Prostate gland (tissue), 2 donors: ENCODE measurements at regions not wholly inside any gene's neighbourhood (a gene's known extent, or its start where the extent isn't known, plus 50 kb on each side); places are given as distances from the start of the nearest gene placed in this dataset.
"Not testable (repeated sequence)": the region's sequence is repeated elsewhere in the genome, so short reads cannot be mapped to it uniquely, and the experiment has no call there.

ENCODE experiments used
- DNase-seq: peaks from one replicate; pipeline ENCODE4 v3.0.0-alpha.2; 2019; ENCODE audit warnings: low spot score
- H3K27ac ChIP-seq, 2 donors: fragments of 200-600 bp; sonication (generic); 2 replicates each; pipeline ENCODE4 v1.5.1; 2017 to 2019
- H3K27me3 ChIP-seq: fragments of 200-600 bp; sonication (generic); replicated peaks from 2 replicates; pipeline ENCODE4 v1.5.1; 2019; ENCODE audit not compliant: insufficient read depth
- H3K36me3 ChIP-seq, 2 donors: fragments of 200-600 bp; sonication (generic); 1 replicate in 1 of 2; 2 replicates in 1 of 2; pipeline versions ENCODE4 v1.5.1 to v1.8.1; 2017 to 2019
- H3K4me1 ChIP-seq: fragments of 200-600 bp; sonication (generic); replicated peaks from 2 replicates; pipeline ENCODE4 v1.5.1; 2019
- H3K4me3 ChIP-seq, 2 donors: fragments of 200-600 bp; sonication (generic); 2 replicates each; pipeline ENCODE4 v1.5.1; 2017 to 2019
- H3K9me3 ChIP-seq: fragments of 200-600 bp; sonication (generic); 2 replicates; pipeline ENCODE4 v1.5.1; 2017
- POLR2A ChIP-seq: fragments of 450-650 bp; IDR thresholded peaks from one replicate; pipeline ENCODE4 v1.6.1; 2016; ENCODE audit warnings: antibody characterized with exemption, mild to moderate bottlenecking
- POLR2AphosphoS5 ChIP-seq: sonication (generic); formaldehyde crosslinking; IDR thresholded peaks from one replicate; pipeline ENCODE4 v1.6.1; 2017; ENCODE audit warnings: antibody characterized with exemption
- WGBS: methylation state at CpG from one replicate; pipeline ENCODE4 v1.1.5; 2018; 5-methylcytosine and 5-hydroxymethylcytosine counted together
- intact Hi-C: fragments of 100-400 bp; cut with DNase I; formaldehyde crosslinking; loops from one replicate; pipeline ENCODE4 v1.14.2; 2022
- TF ChIP-seq, protein P1 (sequence below), 4 experiments: fragments of 200-600 bp in 2 of 4; fragments of 450-650 bp in 2 of 4; sonication (generic) in 2 of 4; IDR thresholded peaks; 1 replicate in 3 of 4; 2 replicates in 1 of 4; pipeline ENCODE4 v1.5.1; 2016 to 2019; ENCODE audit warnings: antibody characterized with exemption in 4 of 4, mild to moderate bottlenecking in 2 of 4, moderate library complexity in 2 of 4

DNA sequence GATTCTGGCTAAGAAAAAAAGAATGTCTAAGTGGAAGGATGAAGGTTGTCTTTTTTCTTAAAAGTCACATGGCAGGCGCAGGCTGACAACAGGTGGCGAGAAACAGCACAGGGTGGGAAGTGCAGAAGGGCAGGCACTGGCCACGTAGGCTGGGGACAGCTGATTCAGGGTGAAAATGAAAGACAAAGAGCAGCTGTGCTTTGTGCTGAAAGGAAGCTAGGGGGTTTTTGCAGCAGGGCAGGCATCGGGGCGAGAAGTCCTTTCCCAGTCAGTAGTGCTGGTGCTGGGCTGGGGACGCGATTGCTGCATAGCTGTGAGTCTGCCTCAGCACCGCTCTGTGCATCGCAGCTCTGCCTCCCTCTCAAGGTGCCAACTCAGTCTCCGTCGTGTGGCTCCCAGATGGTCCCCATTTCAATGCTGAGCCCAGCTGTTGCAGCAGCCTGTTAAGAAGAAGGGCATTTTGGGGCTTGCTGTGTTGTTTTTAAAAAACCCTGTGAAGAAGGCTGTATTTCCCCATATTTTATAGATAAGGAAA is 183.1 kb upstream of the CCL2 start:
- no peaks in the 10 kb centered on the region for H3K4me1 ChIP-seq
- H3K27ac ChIP-seq, result no peak overlapping the region
- 72% methylated on average over 11 of the region's 11 CpGs for WGBS
- no peaks in the 10 kb centered on the region for H3K27me3 ChIP-seq
- no peaks in the 10 kb centered on the region for H3K9me3 ChIP-seq
- no peaks in the 10 kb centered on the region for H3K36me3 ChIP-seq
- intact Hi-C loops, result no loop called here
- no peak overlapping the region for H3K4me3 ChIP-seq
- TF ChIP-seq, protein P1, sequence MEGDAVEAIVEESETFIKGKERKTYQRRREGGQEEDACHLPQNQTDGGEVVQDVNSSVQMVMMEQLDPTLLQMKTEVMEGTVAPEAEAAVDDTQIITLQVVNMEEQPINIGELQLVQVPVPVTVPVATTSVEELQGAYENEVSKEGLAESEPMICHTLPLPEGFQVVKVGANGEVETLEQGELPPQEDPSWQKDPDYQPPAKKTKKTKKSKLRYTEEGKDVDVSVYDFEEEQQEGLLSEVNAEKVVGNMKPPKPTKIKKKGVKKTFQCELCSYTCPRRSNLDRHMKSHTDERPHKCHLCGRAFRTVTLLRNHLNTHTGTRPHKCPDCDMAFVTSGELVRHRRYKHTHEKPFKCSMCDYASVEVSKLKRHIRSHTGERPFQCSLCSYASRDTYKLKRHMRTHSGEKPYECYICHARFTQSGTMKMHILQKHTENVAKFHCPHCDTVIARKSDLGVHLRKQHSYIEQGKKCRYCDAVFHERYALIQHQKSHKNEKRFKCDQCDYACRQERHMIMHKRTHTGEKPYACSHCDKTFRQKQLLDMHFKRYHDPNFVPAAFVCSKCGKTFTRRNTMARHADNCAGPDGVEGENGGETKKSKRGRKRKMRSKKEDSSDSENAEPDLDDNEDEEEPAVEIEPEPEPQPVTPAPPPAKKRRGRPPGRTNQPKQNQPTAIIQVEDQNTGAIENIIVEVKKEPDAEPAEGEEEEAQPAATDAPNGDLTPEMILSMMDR (IDR thresholded peaks at IDR 0.05), result no peak
- no peak for TF ChIP-seq POLR2AphosphoS5
- no peak for TF ChIP-seq POLR2A
- no peak for DNase-seq

DNA sequence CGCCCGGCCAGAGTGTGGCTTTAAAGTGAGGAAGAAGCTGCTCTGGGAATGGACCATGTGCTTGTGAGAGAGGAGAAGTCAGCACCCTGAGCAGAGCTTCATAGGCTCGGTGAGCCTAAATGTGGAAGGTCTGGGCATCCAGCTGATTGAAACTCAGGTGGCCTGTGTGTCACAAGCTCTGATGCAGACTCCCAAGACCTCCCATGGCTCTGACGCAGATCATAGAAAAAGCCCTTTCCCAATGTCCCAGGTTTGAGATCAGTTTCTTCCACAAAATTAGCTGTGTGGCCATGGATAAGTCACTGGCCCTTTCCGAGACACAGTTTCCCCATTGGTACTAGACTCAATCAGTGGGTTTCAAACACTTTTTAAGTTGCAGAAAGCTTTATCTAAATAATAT is 180.0 kb upstream of the CCL2 start:
- no peaks in the 10 kb centered on the region for H3K4me1 ChIP-seq
- 95% methylated on average over 5 of the region's 5 CpGs for WGBS
- H3K4me3 ChIP-seq, result no peak overlapping the region
- peaks cover 4% of the 10 kb centered on the region for H3K27me3 ChIP-seq
- intact Hi-C loops, result no loop called here
- no peak for DNase-seq
- no peaks in the 10 kb centered on the region for H3K36me3 ChIP-seq
- H3K27ac ChIP-seq, result no peak overlapping the region
- TF ChIP-seq, protein P1 (IDR thresholded peaks at IDR 0.05), result no peak
- TF ChIP-seq POLR2AphosphoS5 (no peak), POLR2A (no peak)
- no peaks in the 10 kb centered on the region for H3K9me3 ChIP-seq

DNA sequence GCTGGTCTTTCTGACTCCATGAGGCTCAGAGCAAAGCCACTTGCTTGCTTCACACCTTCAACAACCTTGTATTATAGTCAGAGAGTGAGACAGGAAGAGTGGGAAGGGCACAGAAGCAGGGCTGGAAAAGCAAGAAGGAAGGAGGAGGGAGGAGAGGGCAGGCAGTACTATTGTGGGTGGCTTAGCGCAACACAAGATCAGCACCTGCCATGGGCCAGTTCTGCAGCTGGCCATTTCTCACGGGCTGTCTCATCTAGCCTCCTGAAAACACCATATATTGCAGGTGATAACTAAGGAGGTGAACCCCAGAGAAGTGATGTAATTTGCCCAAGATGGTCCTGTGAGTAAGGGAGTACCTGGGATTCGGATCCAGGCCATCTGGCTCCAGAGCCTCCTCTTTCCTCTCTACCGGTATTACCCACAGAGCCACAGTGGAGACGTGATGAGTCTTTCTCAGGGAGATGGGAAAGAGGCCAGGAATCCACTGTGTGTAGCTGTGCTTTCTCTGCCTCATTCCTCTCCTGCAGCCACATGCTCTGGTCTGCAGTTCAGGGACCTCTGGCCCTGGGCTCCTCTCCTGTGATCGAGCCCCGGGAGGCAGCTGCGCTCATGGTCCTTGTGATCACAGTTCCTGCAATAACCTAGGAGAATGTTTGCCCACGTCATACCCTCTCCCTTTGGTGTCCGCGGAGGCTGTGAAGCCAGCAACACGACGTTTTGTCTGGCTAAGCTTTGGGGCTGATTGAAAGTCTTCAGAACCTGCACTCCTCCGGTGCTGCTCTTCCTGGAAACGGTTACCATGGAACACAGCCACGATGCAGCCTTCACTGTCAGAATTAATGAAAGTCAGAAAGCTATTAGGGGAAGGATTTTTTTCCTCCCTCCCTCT is 178.1 kb upstream of the CCL2 start:
- 45% methylated on average over 16 of the region's 16 CpGs for WGBS
- Histone ChIP-seq H3K27ac (no peak overlapping the region), H3K27me3 (peaks cover 4% of the 10 kb centered on the region), H3K4me1 (no peaks in the 10 kb centered on the region), H3K9me3 (no peaks in the 10 kb centered on the region), H3K36me3 (no peaks in the 10 kb centered on the region), H3K4me3 (no peak overlapping the region)
- intact Hi-C loops, result no loop called here
- TF ChIP-seq, protein P1 (IDR thresholded peaks at IDR 0.05), result no peak
- TF ChIP-seq POLR2AphosphoS5 (no peak), POLR2A (no peak)
- DNase-seq, result no peak

DNA sequence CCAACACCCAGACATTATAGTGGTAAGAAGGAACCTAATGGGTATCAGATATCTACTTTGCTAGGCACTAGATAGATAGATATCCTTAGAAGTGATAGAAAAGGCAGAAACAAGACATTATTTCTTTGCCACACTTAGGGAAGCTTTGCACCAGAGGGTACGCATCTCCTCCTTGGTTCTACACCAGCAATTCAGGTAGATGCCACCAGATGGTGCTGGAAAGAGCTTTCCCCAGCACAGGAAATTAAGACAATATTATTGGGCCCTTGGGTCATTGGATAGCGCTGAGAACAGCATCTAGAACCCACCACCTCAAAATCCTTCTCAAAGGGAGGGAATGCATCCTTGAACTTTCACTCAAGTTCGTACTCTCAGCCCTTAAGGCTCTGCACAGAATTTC is 173.8 kb upstream of the CCL2 start:
- no peak overlapping the region for H3K27ac ChIP-seq
- intact Hi-C loops, result no loop called here
- 73% methylated on average over 3 of the region's 3 CpGs for WGBS
- H3K36me3 ChIP-seq, result no peaks in the 10 kb centered on the region
- no peaks in the 10 kb centered on the region for H3K9me3 ChIP-seq
- H3K27me3 ChIP-seq, result peaks cover 4% of the 10 kb centered on the region
- H3K4me3 ChIP-seq, result no peak overlapping the region
- H3K4me1 ChIP-seq, result no peaks in the 10 kb centered on the region
- no peak for DNase-seq
- TF ChIP-seq, protein P1 (IDR thresholded peaks at IDR 0.05), result no peak

DNA sequence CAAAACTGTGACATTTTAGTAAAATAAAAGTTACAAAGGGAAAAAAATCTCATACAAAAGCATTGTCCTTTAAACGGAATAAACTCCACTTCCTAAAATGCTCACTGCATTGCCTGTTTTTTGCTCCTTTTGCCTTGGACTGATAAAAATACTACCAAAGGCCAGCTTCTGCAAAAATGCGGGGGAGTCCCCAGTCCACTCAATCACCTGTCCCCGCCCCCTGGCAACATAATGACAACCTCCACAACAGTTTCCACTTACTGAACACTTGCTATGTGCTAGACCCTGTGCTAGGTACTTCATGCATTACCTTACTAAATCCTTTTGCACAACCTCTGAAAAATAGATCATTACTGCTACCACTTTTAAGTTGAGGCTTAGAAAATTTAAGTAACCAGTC is 172.7 kb upstream of the CCL2 start:
- WGBS, result 78% methylated on average over 3 of the region's 3 CpGs
- H3K27ac ChIP-seq, result no peak overlapping the region
- H3K27me3 ChIP-seq, result peaks cover 4% of the 10 kb centered on the region
- intact Hi-C loops, result no loop called here
- no peak overlapping the region for H3K4me3 ChIP-seq
- H3K36me3 ChIP-seq, result no peaks in the 10 kb centered on the region
- DNase-seq, result no peak
- H3K9me3 ChIP-seq, result no peaks in the 10 kb centered on the region
- no peaks in the 10 kb centered on the region for H3K4me1 ChIP-seq
- TF ChIP-seq POLR2AphosphoS5 (no peak), POLR2A (no peak)
- TF ChIP-seq, protein P1 (IDR thresholded peaks at IDR 0.05), result no peak

DNA sequence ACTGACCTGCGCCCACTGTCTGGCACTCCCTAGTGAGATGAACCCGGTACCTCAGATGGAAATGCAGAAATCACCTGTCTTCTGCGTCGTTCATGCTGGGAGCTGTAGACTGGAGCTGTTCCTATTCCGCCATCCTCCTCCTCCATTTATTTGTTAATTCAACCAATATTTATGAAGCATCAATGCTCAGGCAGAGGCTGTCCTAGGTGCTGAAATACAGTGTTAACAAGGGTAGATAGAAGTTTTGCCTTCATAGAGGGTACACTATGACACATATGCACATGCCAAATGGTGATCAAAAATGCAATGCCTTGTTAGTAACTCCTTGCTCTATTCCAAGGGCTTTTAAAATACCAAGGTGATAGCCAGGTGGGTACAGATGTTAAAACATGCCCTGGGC is 166.0 kb upstream of the CCL2 start:
- H3K27ac ChIP-seq, intact Hi-C loops, H3K4me3 ChIP-seq, DNase-seq, H3K9me3 ChIP-seq, H3K36me3 ChIP-seq, H3K27me3 ChIP-seq, H3K4me1 ChIP-seq: not testable (repeated sequence)
- WGBS, result 98% methylated on average over 5 of the region's 5 CpGs
